Trophoblast cell (in vitro differentiated cells and primary cell): ENCODE measurements at regions not wholly inside any gene's neighbourhood (a gene's known extent, or its start where the extent isn't known, plus 50 kb on each side); places are given as distances from the start of the nearest gene placed in this dataset.
"Not testable (repeated sequence)": the region's sequence is repeated elsewhere in the genome, so short reads cannot be mapped to it uniquely, and the experiment has no call there.

Experiments used
- DNase-seq, 2 donors: peaks; one replicate each; pipeline ENCODE4 v3.0.0-alpha.2; 2016
- H2AFZ ChIP-seq: 2 replicates; pipeline ENCODE4 v1.6.1; 2013; ENCODE audit warnings: low read length, moderate library complexity, mild to moderate bottlenecking; ENCODE audit not compliant: insufficient read depth, poor library complexity
- H2AK5ac ChIP-seq: 2 replicates; pipeline ENCODE4 v1.6.1; 2013; ENCODE audit warnings: mild to moderate bottlenecking, low read length
- H2BK120ac ChIP-seq: 2 replicates; pipeline ENCODE4 v1.6.1; 2013; ENCODE audit warnings: low read length, mild to moderate bottlenecking, moderate library complexity; ENCODE audit not compliant: insufficient read depth, poor library complexity
- H2BK12ac ChIP-seq: 2 replicates; pipeline ENCODE4 v1.6.1; 2013; ENCODE audit warnings: mild to moderate bottlenecking, low read length, moderate library complexity
- H2BK5ac ChIP-seq: 2 replicates; pipeline ENCODE4 v1.6.1; 2013; ENCODE audit warnings: low read length, low read depth, moderate library complexity, mild to moderate bottlenecking; ENCODE audit not compliant: poor library complexity
- H3K14ac ChIP-seq: 2 replicates; pipeline ENCODE4 v1.6.1; 2013; ENCODE audit warnings: mild to moderate bottlenecking, low read length
- H3K18ac ChIP-seq: 2 replicates; pipeline ENCODE4 v1.6.1; 2013; ENCODE audit warnings: mild to moderate bottlenecking, low read length
- H3K23ac ChIP-seq: 2 replicates; pipeline ENCODE4 v1.6.1; 2013; ENCODE audit warnings: low read length
- H3K27ac ChIP-seq: 2 replicates; pipeline ENCODE4 v1.5.1; 2013; ENCODE audit warnings: low read depth, mild to moderate bottlenecking, inconsistent platforms, low read length, moderate library complexity
- H3K27me3 ChIP-seq: 2 replicates; pipeline ENCODE4 v1.6.1; 2013; ENCODE audit warnings: inconsistent platforms, mild to moderate bottlenecking, low read length, moderate library complexity; ENCODE audit not compliant: insufficient read depth
- H3K36me3 ChIP-seq, 2 experiments: 1 replicate in 1 of 2; 2 replicates in 1 of 2; pipeline ENCODE4 v1.6.1; 2013; ENCODE audit warnings: low read length in 2 of 2, mild to moderate bottlenecking in 2 of 2, moderate library complexity in 1 of 2; ENCODE audit not compliant: insufficient read depth in 2 of 2, control insufficient read depth in 1 of 2
- H3K4ac ChIP-seq: 2 replicates; pipeline ENCODE4 v1.6.1; 2013; ENCODE audit warnings: low read depth, mild to moderate bottlenecking, low read length, moderate library complexity
- H3K4me1 ChIP-seq, 2 experiments: 1 replicate in 1 of 2; 2 replicates in 1 of 2; pipeline ENCODE4 v1.6.1; 2013; ENCODE audit warnings: low read length in 2 of 2, mild to moderate bottlenecking in 2 of 2, moderate library complexity in 1 of 2; ENCODE audit not compliant: insufficient read depth in 2 of 2, control insufficient read depth in 1 of 2
- H3K4me2 ChIP-seq: 2 replicates; pipeline ENCODE4 v1.6.1; 2013; ENCODE audit warnings: inconsistent platforms, mild to moderate bottlenecking, low read length, moderate library complexity
- H3K4me3 ChIP-seq: 2 replicates; pipeline ENCODE4 v1.5.1; 2013; ENCODE audit warnings: mild to moderate bottlenecking, low read depth, low read length, inconsistent platforms
- H3K79me1 ChIP-seq: one replicate; pipeline ENCODE4 v1.6.1; 2013; ENCODE audit warnings: low read length
- H3K79me2 ChIP-seq: 2 replicates; pipeline ENCODE4 v1.6.1; 2013; ENCODE audit warnings: low read length, mild to moderate bottlenecking; ENCODE audit not compliant: control insufficient read depth, insufficient read depth, poor library complexity
- H3K9ac ChIP-seq: 2 replicates; pipeline ENCODE4 v1.6.1; 2013; ENCODE audit warnings: mild to moderate bottlenecking, low read length
- H3K9me3 ChIP-seq: 2 replicates; pipeline ENCODE4 v1.6.1; 2013; ENCODE audit warnings: low read depth, mild to moderate bottlenecking, control low read depth, inconsistent platforms, low read length; ENCODE audit not compliant: insufficient read depth
- H4K12ac ChIP-seq: 2 replicates; pipeline ENCODE4 v1.6.1; 2013; ENCODE audit warnings: low read depth, mild to moderate bottlenecking, low read length, moderate library complexity
- H4K8ac ChIP-seq: 2 replicates; pipeline ENCODE4 v1.6.1; 2013; ENCODE audit warnings: low read depth, mild to moderate bottlenecking, low read length, moderate library complexity
- H4K91ac ChIP-seq: one replicate; pipeline ENCODE4 v1.6.1; 2013; ENCODE audit warnings: low read depth, mild to moderate bottlenecking, low read length, moderate library complexity
- WGBS: extraction: QIAGEN DNeasy Blood & Tissue Kit; methylation state at CpG from one replicate; pipeline ENCODE4 v1.1.7; 2013; ENCODE audit warnings: missing lambda C conversion rate; ENCODE audit not compliant: insufficient read length, insufficient coverage; ENCODE audit errors: extremely low coverage; 5-methylcytosine and 5-hydroxymethylcytosine counted together

- no peak overlapping the region for H2AK5ac ChIP-seq
- no peak overlapping the region for H3K14ac ChIP-seq
- no peak overlapping the region for H2BK5ac ChIP-seq
- H3K18ac ChIP-seq, result no peak overlapping the region
- H3K79me2 ChIP-seq, result no peaks in the 10 kb centered on the region
- H3K4me3 ChIP-seq, result no peak overlapping the region
- no peak overlapping the region for H3K4me2 ChIP-seq
- no peaks in the 10 kb centered on the region for H3K9me3 ChIP-seq
- no peak overlapping the region for H3K23ac ChIP-seq
- WGBS, result no CpG with 5 or more reads among the region's 5 CpGs
- no peak overlapping the region for H3K4ac ChIP-seq
- no peaks in the 10 kb centered on the region for H3K27me3 ChIP-seq
- H3K9ac ChIP-seq, result no peak overlapping the region
- no peaks in the 10 kb centered on the region for H3K36me3 ChIP-seq
- H4K91ac ChIP-seq, result no peak overlapping the region
- no peak for DNase-seq
- no peak overlapping the region for H4K8ac ChIP-seq
- no peak overlapping the region for H2BK12ac ChIP-seq
- no peak overlapping the region for H2AFZ ChIP-seq
- H3K79me1 ChIP-seq, result peaks cover 3% of the 10 kb centered on the region
- no peak overlapping the region for H2BK120ac ChIP-seq
- no peak overlapping the region for H3K27ac ChIP-seq
- H4K12ac ChIP-seq, result no peak overlapping the region
- peaks cover 9 to 16% of the 10 kb centered on the region in 2 experiments for H3K4me1 ChIP-seq
Measured at GRCh38 chr10:44280226-44281014, 104.5 kb downstream of the CXCL12 start.

DNA sequence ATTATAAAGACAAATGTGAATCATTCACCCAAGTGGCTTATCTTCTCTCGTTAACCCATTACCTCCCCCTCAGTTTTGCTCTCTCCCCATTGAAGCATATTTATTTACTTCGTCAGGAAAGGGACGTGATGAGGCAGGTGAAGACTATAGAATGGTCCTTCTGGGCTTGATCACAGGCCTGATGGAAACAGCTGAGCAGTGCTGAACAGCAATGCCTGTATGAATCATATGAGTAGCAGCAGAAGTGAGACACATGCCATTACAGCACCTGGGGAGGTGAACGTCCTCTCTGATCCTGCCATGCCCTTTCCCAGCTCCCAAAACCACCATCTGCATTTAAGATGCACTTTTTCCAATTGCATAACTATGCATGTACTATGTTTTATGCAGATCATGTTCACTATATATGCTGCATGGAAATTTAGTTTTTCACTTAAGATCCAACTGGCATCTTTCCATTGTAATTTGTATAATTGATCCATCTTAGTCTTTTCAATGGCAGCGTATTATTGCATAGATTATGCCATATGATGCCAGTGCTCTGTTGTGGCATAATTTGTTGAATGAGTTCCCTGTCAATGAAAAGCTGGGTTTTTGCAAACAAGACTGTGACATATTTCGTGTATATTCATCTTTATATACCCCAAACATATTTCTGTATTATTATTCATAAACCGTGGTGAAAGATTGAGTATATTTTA, 105.3 kb downstream of the CXCL12 start:
- H3K18ac ChIP-seq, result no peak overlapping the region
- WGBS, result no CpG with 5 or more reads among the region's 7 CpGs
- H4K8ac ChIP-seq, result no peak overlapping the region
- no peak overlapping the region for H2BK12ac ChIP-seq
- no peak overlapping the region for H3K23ac ChIP-seq
- no peaks in the 10 kb centered on the region for H3K79me2 ChIP-seq
- no peaks in the 10 kb centered on the region for H3K9me3 ChIP-seq
- H3K14ac ChIP-seq, result no peak overlapping the region
- H3K4ac ChIP-seq, result no peak overlapping the region
- H3K36me3 ChIP-seq, result no peaks in the 10 kb centered on the region
- peaks cover 7 to 15% of the 10 kb centered on the region in 2 experiments for H3K4me1 ChIP-seq
- H4K91ac ChIP-seq, result no peak overlapping the region
- H3K27ac ChIP-seq, result no peak overlapping the region
- no peak overlapping the region for H2AK5ac ChIP-seq
- H4K12ac ChIP-seq, result no peak overlapping the region
- H2AFZ ChIP-seq, result no peak overlapping the region
- no peak overlapping the region for H3K9ac ChIP-seq
- H3K4me3 ChIP-seq, result no peak overlapping the region
- H2BK120ac ChIP-seq, result no peak overlapping the region
- H3K79me1 ChIP-seq, result peaks cover 3% of the 10 kb centered on the region
- no peak overlapping the region for H3K4me2 ChIP-seq
- no peak overlapping the region for H2BK5ac ChIP-seq
- DNase-seq, result no peak
- no peaks in the 10 kb centered on the region for H3K27me3 ChIP-seq

GRCh38 chr10:44278837-44279324, 106.0 kb downstream of the CXCL12 start:
- no peak for DNase-seq
- Histone ChIP-seq H3K36me3 (no peaks in the 10 kb centered on the region), H4K91ac (no peak overlapping the region), H3K18ac (no peak overlapping the region), H3K4me3 (no peak overlapping the region), H3K23ac (no peak overlapping the region), H2AK5ac (no peak overlapping the region), H2BK120ac (no peak overlapping the region), H3K4me2 (peak overlapping the region; percentile 4), H3K9me3 (no peaks in the 10 kb centered on the region), H3K14ac (no peak overlapping the region), H3K27ac (peak overlapping the region; percentile 66), H4K8ac (no peak overlapping the region), H3K9ac (no peak overlapping the region), H2BK12ac (no peak overlapping the region), H2BK5ac (no peak overlapping the region), H3K27me3 (no peaks in the 10 kb centered on the region), H3K4me1 (peaks cover 3 to 11% of the 10 kb centered on the region in 2 experiments), H3K79me1 (peaks cover 3% of the 10 kb centered on the region), H4K12ac (no peak overlapping the region), H3K79me2 (no peaks in the 10 kb centered on the region), H2AFZ (no peak overlapping the region), H3K4ac (no peak overlapping the region)
- WGBS, result no CpG with 5 or more reads among the region's 5 CpGs

DNA sequence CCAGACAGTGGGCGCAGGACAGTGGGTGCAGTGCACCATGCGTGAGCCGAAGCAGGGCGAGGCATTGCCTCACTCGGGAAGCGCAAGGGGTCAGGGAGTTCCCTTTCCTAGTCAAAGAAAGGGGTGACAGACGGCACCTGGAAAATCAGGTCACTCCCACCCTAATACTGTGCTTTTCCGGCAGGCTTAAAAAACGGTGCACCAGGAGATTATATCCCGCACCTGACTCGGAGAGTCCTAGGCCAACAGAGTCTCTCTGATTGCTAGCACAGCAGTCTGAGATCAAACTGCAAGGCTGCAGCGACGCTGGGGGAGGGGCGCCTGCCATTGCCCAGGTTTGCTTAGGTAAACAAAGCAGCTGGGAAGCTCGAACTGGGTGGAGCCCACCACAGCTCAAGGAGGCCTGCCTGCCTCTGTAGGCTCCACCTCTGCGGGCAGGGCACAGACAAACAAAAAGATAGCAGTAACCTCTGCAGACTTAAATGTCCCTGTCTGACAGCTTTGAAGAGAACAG, 116.4 kb downstream of the CXCL12 start:
- H3K9ac ChIP-seq, H3K4me1 ChIP-seq, H3K27me3 ChIP-seq, H3K4ac ChIP-seq, H3K36me3 ChIP-seq, H2BK5ac ChIP-seq, H2BK120ac ChIP-seq, H3K4me3 ChIP-seq, H4K8ac ChIP-seq, H4K91ac ChIP-seq, H2BK12ac ChIP-seq, DNase-seq, H3K23ac ChIP-seq, H3K18ac ChIP-seq, H3K27ac ChIP-seq, H2AFZ ChIP-seq, H3K9me3 ChIP-seq, H4K12ac ChIP-seq, H3K4me2 ChIP-seq, H3K79me2 ChIP-seq, H3K79me1 ChIP-seq, H3K14ac ChIP-seq, H2AK5ac ChIP-seq: not testable (repeated sequence)
- no CpG with 5 or more reads among the region's 16 CpGs for WGBS
